ENCODE measurements at regions not wholly inside any gene's neighbourhood (a gene's known extent, or its start where the extent isn't known, plus 50 kb on each side); places are given as distances from the start of the nearest gene placed in this dataset.
A peak's percentile ranks its signal among the peaks of the same experiment; 100 is the strongest.

GRCh38 chr4:107148904-107149303, 112.8 kb upstream of the DKK2 start:
- DNase-seq, result no peak

DNA sequence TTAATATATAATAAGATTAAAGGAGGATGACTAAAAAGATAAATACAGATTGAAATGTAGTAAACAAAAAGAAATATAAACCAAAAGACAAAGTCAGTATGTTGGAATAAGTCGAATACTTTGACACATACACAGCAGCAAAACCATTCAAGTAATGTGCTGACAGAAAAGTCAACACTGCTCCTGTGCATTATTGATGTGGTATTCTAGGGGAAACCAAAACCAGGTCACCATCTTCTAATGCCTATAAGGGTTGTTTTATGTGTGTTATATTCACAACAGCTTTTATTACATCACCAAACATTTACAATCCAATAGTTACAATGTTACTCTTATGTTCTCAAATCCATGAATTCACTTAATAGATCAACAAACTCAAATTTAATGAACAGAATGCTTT, 111.8 kb upstream of the DKK2 start:
- no peak for DNase-seq

- no peak for DNase-seq
These were observed 102.3 kb upstream of the DKK2 start for GRCh38 chr4:107138433-107138832.

DNA sequence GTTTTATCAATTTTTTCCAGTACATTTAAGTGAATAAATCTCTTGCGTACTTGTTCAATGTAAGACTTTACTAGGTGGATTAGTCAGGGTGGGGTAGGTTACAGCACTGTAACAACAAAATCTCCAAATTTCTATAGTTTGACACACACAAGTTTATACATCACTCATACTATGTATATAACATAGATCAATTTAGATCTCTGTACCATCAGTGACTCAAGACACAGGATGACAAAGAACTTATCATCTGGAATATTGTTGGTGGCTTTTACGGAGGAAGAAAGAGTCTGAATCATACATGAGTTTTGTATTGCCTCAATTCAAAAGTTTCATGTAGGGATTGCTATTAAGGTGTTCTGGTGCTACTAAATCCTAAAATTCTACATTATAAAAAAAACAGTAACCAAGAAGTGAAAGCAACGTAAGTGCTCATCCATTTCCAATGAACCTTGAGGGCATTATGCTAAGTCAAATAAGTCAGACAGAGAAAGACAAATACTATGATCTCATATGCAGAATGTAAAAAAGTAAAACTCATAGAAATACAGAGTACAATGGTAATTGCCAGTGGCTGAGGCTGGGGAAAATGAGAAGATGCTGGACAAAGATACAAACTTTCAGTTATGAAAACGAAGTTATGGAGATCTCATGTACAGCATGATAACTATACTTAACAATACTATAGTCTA, 98.0 kb upstream of the DKK2 start:
- no peak for DNase-seq

- DNase-seq, result no peak
These were observed 95.2 kb upstream of the DKK2 start for GRCh38 chr4:107131295-107131694.

DNA sequence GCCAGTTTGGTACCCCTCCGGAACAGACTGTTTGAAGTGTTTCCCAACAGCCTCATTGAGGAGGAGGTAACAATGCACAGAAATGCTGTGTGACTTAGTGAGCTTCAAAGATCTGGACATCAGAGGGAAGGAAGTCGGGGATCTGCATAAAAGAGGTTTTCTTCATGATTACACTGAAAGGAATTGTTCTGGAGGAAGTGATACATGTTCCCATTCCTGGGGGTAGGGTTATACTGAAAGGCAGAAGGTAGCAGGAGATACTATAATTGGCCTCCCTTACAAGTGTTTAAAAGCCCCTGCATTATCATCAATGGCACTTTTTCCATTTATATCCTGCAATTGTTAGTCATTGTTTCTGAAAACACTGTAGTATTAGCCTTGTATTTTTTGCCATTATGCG, 94.0 kb upstream of the DKK2 start:
- no peak for DNase-seq

- DNase-seq, result no peak
These were observed 93.5 kb upstream of the DKK2 start for GRCh38 chr4:107129611-107130010.

DNA sequence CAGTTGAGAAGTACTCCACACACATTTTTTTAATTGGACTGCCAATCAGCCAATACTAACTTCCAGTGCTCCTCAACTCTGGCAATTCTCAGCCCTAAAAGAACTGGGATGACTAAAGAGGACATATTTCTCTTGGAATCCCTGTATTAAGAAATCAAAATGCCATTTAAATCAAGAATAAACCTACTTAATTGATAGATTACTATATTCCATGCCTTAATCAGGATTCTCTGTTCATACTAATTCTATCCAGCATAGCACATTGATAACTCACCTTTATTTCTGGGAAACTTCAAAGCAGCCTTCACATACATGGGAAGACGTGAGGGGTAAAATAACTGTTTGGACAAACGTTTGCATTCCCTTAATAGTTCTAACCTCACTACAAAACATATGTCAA, 93.0 kb upstream of the DKK2 start:
- no peak for DNase-seq

DNA sequence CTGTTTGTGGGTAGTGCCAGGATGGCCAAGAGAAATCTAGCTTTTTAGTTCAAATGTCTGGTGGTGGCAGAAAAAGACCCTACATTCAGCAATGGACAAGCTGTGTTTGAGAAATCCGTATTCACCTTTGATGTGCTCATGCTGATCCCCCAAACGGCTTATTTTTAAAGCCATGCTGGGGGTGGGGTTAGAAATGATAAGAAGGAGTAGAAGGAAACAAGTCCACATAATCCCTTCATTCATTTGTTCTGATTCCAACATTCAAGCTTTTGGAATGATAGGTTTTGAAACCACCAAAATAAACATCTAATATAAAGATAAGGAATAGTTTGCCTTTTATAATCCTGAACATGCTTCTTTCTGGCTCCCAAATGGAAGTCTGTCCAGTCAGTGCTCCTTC, 92.0 kb upstream of the DKK2 start:
- no peak for DNase-seq

- DNase-seq, result no peak
These were observed 89.4 kb upstream of the DKK2 start for GRCh38 chr4:107125496-107125895.

- DNase-seq, result no peak
These were observed 86.6 kb upstream of the DKK2 start for GRCh38 chr4:107122736-107123135.

GRCh38 chr4:107120661-107121060, 84.5 kb upstream of the DKK2 start:
- no peak for DNase-seq

GRCh38 chr4:107117726-107118125, 81.6 kb upstream of the DKK2 start:
- DNase-seq, result no peak

DNA sequence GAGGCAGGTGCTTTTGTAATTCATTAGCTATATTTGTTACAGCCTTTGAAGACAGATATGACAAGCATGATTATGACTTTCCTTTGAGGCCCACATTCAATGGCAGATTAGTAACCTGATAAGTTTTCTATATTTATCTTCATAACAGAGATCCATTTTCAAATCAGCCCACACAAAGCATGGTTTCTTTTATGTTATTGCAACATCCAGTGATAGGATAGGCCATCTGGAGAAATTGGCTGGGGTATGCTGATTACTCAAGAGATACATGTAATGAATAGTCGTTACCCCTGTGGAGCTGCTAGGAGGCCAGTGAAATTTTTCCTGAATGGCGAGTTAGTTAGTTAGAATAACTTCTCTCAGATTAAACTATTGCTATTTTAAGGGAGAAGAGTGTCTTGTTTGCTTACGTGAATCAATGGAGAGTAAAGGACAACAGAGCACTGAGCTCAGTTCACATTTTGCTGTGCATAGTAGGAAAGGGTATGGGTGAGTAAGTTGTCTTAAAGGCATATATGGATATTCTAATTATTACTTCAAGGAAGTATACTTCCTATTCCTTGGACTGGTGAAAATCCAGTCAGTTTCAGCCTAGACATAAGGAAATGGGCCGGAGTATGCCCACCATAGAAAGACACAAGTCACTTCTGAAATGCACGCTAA, 79.2 kb upstream of the DKK2 start:
- peak; percentile 22 for DNase-seq

DNA sequence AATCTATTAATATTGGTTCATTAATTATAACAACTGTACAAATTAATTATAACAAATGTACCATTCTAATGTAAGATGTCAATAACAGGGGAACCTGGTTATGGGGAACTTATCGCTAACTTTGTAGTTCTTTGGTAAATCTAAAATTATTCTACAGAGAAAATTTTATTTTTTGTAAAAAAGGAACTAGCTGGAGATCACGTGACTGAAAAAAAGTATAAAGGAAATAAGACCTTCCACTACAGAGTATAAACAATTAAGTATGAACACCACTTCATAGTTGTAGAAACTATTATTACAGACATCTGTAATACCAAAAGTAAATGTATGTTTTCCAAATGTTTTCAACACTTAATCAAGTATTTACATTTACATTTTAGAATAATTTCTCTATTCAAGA, 77.9 kb upstream of the DKK2 start:
- no peak for DNase-seq

DNA sequence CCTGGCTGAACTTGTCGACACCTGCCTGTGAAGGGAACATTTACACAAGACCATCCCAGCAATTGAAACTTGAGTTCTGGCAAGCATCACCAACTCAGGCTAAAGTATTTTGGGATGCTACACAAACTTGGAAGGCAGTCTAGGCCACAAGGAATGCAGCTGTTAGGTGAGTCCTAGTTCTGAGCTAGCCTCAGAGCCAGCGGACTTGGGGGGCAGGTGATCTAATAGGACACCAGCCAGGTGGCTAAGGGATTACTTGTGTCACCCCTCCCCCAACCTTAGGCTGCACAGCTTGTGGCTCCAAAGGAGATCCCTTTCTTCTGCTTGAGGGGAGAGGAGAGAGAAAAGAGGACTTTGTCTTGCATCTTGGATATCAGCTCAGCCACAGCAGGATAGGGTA, 62.3 kb upstream of the DKK2 start:
- DNase-seq, result no peak

GRCh38 chr4:107094976-107095375, 58.9 kb upstream of the DKK2 start:
- no peak for DNase-seq

DNA sequence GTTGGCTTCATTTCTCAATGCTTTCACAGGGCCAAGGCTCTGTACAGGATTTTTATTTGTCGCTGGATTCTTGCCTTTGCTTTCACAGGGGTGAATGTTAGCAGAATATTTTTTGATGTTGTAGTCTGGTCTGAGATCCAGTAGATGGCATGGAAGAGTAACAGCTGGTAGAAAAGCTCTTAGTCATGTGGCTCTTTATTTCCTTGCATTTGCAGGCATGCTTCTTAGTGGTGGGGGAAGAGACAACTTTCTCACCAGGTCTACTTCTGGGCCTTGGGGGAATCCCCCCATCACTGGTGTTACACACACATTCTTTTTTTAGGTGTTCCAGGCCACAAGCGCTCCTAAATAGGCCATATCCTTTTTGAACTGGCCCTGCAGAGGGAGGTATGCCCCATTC, 58.2 kb upstream of the DKK2 start:
- DNase-seq, result no peak

Measured in NCI-H2081 treated with DMSO at 0.1 percent for 48 hours (cell line).